ENCODE measurements at regions not wholly inside any gene's neighbourhood (a gene's known extent, or its start where the extent isn't known, plus 50 kb on each side); places are given as distances from the start of the nearest gene placed in this dataset.

DNA sequence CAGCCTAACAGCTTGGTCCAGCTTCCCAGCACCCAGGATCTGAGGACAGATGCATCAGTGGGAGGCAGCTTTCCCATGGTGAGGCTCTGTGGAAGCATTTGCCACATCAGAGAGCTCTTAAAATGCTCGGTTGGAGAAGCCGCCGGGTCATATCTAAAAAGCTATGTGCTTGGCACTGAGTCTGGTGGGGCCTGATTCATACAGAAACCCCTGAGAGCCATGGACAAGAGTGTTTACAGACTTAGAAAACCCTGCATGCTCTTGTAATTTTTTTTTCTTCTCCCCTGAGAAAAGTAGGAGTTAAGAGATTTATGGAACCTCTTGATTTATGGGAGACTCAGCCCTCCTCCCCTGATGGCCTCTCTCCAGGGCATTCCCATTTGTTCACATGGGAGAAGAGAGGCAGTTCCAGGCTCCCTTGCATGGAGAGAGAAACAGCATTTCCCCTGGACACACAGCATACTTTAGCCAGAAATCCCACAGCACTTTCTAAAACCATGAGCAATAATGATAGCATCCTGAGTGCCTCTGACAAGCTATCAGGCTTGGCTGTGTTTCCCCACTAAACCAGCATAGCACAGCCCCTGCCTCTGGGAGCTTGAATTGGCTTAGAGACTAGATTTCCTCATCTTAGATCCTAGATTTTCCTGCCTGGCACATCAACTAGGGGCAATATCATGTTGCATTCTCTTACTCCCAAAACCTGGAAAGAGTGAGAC, 322.1 kb upstream of the AUTS2 start:
- DNase-seq (ENCODE audit: extremely low spot score, unreplicated experiment): no peak
- Mint-ChIP-seq H3K27me3 (peaks cover 3% of the 10 kb centered on the region), H3K9me3 (peaks cover 5% of the 10 kb centered on the region), H3K4me3 (no peak overlapping the region), H3K27ac (no peak overlapping the region), H3K36me3 (no peaks in the 10 kb centered on the region), H3K4me1 (ENCODE audit: unreplicated experiment) (peaks cover 15% of the 10 kb centered on the region)
- TF ChIP-seq, protein P1, sequence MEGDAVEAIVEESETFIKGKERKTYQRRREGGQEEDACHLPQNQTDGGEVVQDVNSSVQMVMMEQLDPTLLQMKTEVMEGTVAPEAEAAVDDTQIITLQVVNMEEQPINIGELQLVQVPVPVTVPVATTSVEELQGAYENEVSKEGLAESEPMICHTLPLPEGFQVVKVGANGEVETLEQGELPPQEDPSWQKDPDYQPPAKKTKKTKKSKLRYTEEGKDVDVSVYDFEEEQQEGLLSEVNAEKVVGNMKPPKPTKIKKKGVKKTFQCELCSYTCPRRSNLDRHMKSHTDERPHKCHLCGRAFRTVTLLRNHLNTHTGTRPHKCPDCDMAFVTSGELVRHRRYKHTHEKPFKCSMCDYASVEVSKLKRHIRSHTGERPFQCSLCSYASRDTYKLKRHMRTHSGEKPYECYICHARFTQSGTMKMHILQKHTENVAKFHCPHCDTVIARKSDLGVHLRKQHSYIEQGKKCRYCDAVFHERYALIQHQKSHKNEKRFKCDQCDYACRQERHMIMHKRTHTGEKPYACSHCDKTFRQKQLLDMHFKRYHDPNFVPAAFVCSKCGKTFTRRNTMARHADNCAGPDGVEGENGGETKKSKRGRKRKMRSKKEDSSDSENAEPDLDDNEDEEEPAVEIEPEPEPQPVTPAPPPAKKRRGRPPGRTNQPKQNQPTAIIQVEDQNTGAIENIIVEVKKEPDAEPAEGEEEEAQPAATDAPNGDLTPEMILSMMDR (conservative IDR thresholded peaks at IDR 0.05): no peak

DNA sequence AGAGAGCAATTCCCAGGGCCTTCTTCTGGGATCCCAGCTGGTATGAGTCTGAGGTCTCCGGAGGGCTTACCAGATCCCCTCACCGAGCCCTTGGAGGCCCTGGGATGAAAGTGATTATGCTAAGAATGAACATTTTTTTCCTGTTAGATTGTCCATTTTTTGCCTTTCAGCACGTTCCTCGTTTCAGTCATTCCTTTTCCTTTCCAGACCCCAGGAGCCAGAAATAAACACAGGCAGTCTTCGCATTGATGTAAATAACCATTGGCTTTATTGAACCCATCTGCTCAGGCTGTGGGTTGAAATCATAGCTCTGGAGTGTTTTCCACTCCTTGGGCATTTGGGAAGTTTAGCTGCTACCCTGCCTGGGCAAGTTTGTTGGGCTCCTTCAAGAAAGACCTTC, 320.9 kb upstream of the AUTS2 start:
- Mint-ChIP-seq H3K27me3 (peaks cover 3% of the 10 kb centered on the region), H3K27ac (no peak overlapping the region), H3K36me3 (no peaks in the 10 kb centered on the region), H3K4me3 (no peak overlapping the region), H3K4me1 (ENCODE audit: unreplicated experiment) (peaks cover 10% of the 10 kb centered on the region), H3K9me3 (peaks cover 5% of the 10 kb centered on the region)
- TF ChIP-seq, protein P1 (conservative IDR thresholded peaks at IDR 0.05): no peak
- no peak for DNase-seq (ENCODE audit: extremely low spot score, unreplicated experiment)

DNA sequence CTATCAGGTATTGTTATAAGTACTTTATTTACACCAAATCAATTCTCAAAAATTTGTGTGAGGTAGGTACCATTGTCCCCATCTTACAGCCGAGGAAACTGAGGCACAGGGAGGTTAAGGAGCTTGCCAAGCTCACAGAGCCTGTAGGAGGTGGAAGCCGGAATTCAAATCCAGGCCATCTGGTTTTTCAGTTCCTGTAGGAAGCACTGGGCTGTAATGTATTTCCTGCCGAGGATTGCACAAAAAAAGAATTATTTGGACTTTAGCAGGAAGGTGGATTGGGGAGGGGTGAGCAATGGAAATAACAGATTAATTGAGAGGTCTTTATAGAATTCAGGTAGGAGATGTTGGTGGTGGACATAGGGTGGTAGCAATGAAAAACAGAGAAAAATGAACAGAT, 315.3 kb upstream of the AUTS2 start:
- no peak for DNase-seq (ENCODE audit: extremely low spot score, unreplicated experiment)
- Mint-ChIP-seq H3K4me1 (ENCODE audit: unreplicated experiment) (peaks cover 11% of the 10 kb centered on the region), H3K27me3 (peaks cover 5% of the 10 kb centered on the region), H3K27ac (no peak overlapping the region), H3K36me3 (no peaks in the 10 kb centered on the region), H3K9me3 (peaks cover 10% of the 10 kb centered on the region), H3K4me3 (no peak overlapping the region)
- TF ChIP-seq, protein P1 (conservative IDR thresholded peaks at IDR 0.05): no peak

DNA sequence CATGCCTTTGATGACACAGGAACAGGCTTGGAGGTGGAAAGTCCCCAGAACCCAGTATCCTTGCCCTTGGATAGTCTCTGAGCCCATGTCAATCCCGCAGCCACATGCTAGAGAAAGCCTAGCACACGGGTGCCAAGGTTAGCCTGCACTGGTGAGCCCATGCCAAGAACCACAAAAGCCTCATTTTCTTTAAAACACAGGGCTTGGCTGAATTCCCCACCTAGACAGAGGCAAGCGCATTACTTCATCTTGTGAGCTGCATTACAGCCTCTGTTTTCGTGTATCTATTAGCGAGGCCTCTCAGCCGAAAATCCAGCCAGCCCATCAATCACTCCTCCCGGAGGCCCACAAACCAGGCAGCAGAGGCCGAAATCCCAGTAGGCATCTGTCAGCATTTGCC, 314.9 kb upstream of the AUTS2 start:
- TF ChIP-seq, protein P1 (conservative IDR thresholded peaks at IDR 0.05): no peak
- Mint-ChIP-seq H3K4me3 (no peak overlapping the region), H3K36me3 (no peaks in the 10 kb centered on the region), H3K9me3 (peaks cover 10% of the 10 kb centered on the region), H3K4me1 (ENCODE audit: unreplicated experiment) (peaks cover 11% of the 10 kb centered on the region), H3K27ac (no peak overlapping the region), H3K27me3 (peaks cover 3% of the 10 kb centered on the region)
- DNase-seq (ENCODE audit: extremely low spot score, unreplicated experiment): no peak

DNA sequence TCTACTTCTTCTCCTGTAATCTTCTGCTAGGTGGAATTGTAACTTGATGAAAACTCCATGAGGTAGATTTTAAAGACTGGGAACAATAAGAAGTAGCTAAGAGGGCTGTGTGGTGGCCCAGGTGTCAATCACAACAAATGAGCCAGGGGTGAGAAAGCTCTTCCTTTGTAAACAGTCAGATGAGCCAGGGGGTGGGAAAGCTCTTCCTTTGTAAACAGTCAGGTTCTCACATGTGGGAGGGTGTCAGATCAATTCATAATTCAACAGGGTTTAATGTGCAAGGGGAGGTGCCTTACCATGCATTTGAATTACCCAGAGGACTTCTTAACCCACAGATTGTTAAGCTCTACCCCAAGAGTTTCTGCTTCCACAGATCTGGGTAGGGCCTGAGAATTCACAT, 312.4 kb upstream of the AUTS2 start:
- TF ChIP-seq, protein P1 (conservative IDR thresholded peaks at IDR 0.05): no peak
- no peak overlapping the region for H3K4me3 Mint-ChIP-seq
- H3K27ac Mint-ChIP-seq: no peak overlapping the region

More for the DNA sequence above, 312.4 kb upstream of the AUTS2 start:
- Mint-ChIP-seq H3K4me1 (ENCODE audit: unreplicated experiment) (peaks cover 11% of the 10 kb centered on the region), H3K36me3 (no peaks in the 10 kb centered on the region), H3K27me3 (peaks cover 3% of the 10 kb centered on the region), H3K9me3 (peaks cover 5% of the 10 kb centered on the region)
- DNase-seq (ENCODE audit: extremely low spot score, unreplicated experiment): no peak

Measured in type B pancreatic cell (in vitro differentiated cells).